Psoas muscle (tissue), 7 donors: ENCODE measurements at regions not wholly inside any gene's neighbourhood (a gene's known extent, or its start where the extent isn't known, plus 50 kb on each side); places are given as distances from the start of the nearest gene placed in this dataset.
A peak's percentile ranks its signal among the peaks of the same experiment; 100 is the strongest.

ENCODE experiments used
- ATAC-seq, 4 donors: fragments of 200-7000 bp; cut with Tn5 transposase; one replicate each; pipeline ENCODE4 v1.9.1; 2020; ENCODE audit warnings: moderate library complexity in 3 of 4, mild to moderate bottlenecking in 2 of 4
- DNase-seq, 2 donors: peaks; one replicate each; pipeline ENCODE4 v3.0.0-alpha.2; 2020
- H3K27ac ChIP-seq: fragments of 200-600 bp; one replicate; pipeline ENCODE4 v1.8.0; 2022
- H3K27me3 ChIP-seq, 3 donors: fragments of 200-600 bp in 1 of 3; one replicate each; pipeline versions ENCODE4 v1.6.1 to v1.8.0; 2013 to 2022; ENCODE audit warnings: low read length in 2 of 3, mild to moderate bottlenecking in 2 of 3, moderate library complexity in 1 of 3; ENCODE audit not compliant: insufficient read depth in 3 of 3
- H3K36me3 ChIP-seq, 2 donors: fragments of 200-600 bp in 1 of 2; one replicate each; pipeline versions ENCODE4 v1.6.1 to v1.8.0; 2013 to 2022; ENCODE audit warnings: low read depth in 1 of 2, mild to moderate bottlenecking in 1 of 2, moderate library complexity in 1 of 2; ENCODE audit not compliant: insufficient read depth in 1 of 2
- H3K4me1 ChIP-seq: fragments of 200-600 bp; one replicate; pipeline ENCODE4 v1.8.0; 2022
- H3K4me3 ChIP-seq: fragments of 200-600 bp; one replicate; pipeline ENCODE4 v1.8.0; 2022; ENCODE audit warnings: mild to moderate bottlenecking
- H3K9me3 ChIP-seq: fragments of 200-600 bp; one replicate; pipeline ENCODE4 v1.8.0; 2022
- WGBS, 3 donors: extraction: QIAGEN DNeasy Blood & Tissue Kit; methylation state at CpG; one replicate each; pipeline versions ENCODE4 v1.1.6 to v1.1.7; 2013; 5-methylcytosine and 5-hydroxymethylcytosine counted together
- intact Hi-C, 2 donors: fragments of 100-400 bp; cut with DNase I; formaldehyde crosslinking; loops; one replicate each; pipeline versions ENCODE4 v1.11.0 to v1.14.2; 2022
- TF ChIP-seq, protein P1 (sequence below): fragments of 200-600 bp; IDR thresholded peaks from one replicate; pipeline ENCODE4 v1.8.0; 2022; ENCODE audit warnings: antibody characterized with exemption
- donor health status: healthy with polysubstance abuse.
- donor health status: DM: no; HTN: no; CAD: no; lungs with moderate emphysema.
- donor health status: Bipolar disorder and iron deficiency.
- donor health status: healthy.
- donor health status: DM: yes; HTN: yes; CAD: no.
- donor health status: DM: no; HTN: no; CAD: no.
- donor health status: DM: yes; HTN: yes; CAD: no.

DNA sequence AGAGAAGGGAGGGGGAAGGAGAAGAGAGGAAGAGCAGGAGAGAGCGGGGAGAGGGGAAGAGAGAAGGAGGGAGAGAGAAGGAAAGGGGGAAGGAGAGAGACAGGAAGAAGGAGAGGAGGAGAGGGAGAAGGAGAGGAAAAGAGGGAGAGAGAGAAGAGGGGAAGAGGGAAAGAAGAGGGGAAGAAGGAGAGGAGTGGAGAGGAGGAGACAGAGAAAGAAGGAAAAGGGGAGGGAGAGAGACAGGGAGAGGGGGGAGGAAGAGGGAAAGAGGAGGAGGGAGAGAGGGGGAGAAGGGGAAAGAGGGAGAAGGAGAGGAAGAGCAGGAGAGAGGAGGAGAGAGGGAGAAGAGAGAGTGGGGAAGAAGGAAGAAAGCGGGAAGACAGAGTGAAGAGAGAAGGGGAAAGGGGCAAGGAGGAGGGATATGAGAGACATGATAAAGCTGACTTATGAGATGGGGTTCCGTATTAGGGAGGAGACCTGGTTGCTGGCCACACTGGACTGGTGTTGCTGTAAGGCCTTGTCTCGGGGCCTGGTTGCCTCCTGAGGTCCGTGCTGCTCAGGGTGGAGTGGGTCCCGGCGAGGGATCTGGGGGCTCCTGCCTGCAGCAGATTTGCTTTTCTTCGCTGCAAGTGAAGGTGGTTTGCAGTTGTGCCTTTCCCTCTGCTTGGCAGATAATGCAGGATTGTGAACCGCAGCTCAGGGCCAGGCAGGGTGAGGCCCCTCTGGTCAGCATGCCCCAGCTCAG lies 139.5 kb downstream of the TEX29 start:
- no peak for DNase-seq
- TF ChIP-seq, protein P1, sequence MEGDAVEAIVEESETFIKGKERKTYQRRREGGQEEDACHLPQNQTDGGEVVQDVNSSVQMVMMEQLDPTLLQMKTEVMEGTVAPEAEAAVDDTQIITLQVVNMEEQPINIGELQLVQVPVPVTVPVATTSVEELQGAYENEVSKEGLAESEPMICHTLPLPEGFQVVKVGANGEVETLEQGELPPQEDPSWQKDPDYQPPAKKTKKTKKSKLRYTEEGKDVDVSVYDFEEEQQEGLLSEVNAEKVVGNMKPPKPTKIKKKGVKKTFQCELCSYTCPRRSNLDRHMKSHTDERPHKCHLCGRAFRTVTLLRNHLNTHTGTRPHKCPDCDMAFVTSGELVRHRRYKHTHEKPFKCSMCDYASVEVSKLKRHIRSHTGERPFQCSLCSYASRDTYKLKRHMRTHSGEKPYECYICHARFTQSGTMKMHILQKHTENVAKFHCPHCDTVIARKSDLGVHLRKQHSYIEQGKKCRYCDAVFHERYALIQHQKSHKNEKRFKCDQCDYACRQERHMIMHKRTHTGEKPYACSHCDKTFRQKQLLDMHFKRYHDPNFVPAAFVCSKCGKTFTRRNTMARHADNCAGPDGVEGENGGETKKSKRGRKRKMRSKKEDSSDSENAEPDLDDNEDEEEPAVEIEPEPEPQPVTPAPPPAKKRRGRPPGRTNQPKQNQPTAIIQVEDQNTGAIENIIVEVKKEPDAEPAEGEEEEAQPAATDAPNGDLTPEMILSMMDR: no peak
- no peak overlapping the region for H3K27ac ChIP-seq
- H3K36me3 ChIP-seq: no peaks in the 10 kb centered on the region
- WGBS, 3 donors: 69 to 76% (median 75%) methylated on average over 9 of the region's 9 CpGs
- H3K9me3 ChIP-seq: no peaks in the 10 kb centered on the region
- H3K4me1 ChIP-seq: no peaks in the 10 kb centered on the region
- H3K27me3 ChIP-seq: peaks cover 0 to 6% (median 2%) of the 10 kb centered on the region in 3 donors
- no peak overlapping the region for H3K4me3 ChIP-seq
- ATAC-seq: no peak
- intact Hi-C loops: loop anchor here in 1 of 2 donors (10.0 kb wide), 2 partner anchors 115 to 1685 kb away; no protein-coding TSS in a partner anchor

DNA sequence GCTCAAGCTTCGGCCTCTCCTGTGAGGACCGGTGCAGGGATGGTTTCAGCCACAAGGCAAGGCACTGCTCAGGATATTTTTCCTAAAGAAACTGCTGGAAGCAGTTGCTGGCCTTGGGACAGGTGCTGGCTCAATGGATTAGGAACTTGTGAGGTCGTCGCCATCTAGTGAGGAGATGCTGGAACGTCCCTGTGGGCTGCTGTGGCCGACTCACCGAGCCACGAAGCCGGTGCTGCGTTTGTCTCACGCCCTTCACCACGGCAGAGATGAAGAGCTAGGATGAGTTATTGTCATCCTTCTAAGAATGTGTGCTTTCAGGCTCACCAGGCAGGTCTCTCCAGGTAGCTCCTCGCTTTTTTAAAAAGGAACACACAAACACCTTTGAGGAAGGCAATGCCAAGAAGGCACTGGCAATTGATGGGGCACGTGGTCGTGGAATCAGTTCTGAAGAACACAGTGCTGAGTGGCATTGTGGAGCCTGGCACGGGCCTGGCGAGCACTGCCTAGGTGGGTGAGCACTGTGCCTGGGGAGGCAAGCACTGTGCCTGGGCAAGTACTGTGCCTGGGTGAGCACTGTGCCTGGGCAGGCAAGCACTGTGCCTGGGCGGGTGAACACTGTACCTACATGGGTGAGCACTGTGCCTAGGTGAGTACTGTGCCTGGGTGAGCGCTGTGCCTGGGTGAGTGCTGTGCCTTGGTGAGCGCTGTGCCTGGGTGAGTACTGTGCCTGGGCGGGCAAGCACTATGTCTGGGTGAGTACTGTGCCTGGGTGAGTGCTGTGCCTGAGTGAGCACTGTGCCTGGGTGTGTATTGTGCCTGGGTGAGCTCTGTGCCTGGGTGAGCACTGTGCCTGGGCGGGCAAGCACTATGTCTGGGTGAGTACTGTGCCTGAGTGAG lies 140.4 kb downstream of the TEX29 start:
- H3K27me3 ChIP-seq: peaks cover 0 to 6% (median 0%) of the 10 kb centered on the region in 3 donors
- ATAC-seq (peak; percentile 53 to 89 (median 74)), DNase-seq (peak in 1 of 2 donors; percentile 26)
- TF ChIP-seq, protein P1: peak; percentile 38
- WGBS, 3 donors: 42 to 46% (median 44%) methylated on average over 22 of the region's 22 CpGs
- intact Hi-C loops: loop anchor here in 1 of 2 donors (10.0 kb wide), 2 partner anchors 116 to 1684 kb away; no protein-coding TSS in a partner anchor
- no peaks in the 10 kb centered on the region for H3K9me3 ChIP-seq
- no peak overlapping the region for H3K4me3 ChIP-seq
- no peaks in the 10 kb centered on the region for H3K36me3 ChIP-seq
- H3K4me1 ChIP-seq: no peaks in the 10 kb centered on the region
- H3K27ac ChIP-seq: no peak overlapping the region

DNA sequence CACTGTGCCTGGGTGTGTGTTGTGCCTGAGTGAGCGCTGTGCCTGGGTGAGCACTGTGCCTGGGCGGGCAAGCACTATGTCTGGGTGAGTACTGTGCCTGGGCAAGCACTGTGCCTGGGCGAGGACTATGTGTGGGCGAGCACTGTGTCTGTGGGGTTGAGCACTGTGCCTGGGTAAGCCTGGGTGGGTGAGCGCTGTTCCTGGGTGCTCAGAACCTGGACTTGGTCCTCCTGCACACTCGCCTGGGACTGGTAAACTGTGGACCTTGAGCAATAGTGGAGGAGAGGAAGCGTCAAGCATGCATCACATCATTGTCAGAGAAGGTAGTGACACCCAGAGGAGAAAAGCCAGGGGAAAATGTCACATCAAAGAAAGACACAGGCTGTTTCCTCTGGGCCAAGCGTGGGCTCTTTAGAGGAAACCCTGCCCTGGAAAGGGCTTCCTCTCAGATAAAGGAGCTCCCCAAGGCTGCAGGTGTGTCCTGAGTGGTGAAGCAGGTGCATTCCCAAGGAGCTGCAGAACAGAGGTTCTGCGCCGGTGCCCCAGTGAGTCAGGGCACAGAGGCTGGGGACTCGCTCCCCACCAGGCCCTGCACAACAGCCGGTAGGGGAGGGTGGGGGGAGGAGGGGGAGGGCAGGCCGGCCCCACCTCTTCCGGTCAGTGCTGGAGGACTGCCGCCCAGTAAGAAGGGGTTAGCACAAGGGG lies 141.2 kb downstream of the TEX29 start:
- no peaks in the 10 kb centered on the region for H3K4me1 ChIP-seq
- intact Hi-C loops: loop anchor here in 1 of 2 donors (10.0 kb wide), 2 partner anchors 117 to 1683 kb away; no protein-coding TSS in a partner anchor
- H3K4me3 ChIP-seq: no peak overlapping the region
- no peak overlapping the region for H3K27ac ChIP-seq
- DNase-seq (no peak), ATAC-seq (no peak)
- H3K27me3 ChIP-seq: peaks cover 0 to 6% (median 0%) of the 10 kb centered on the region in 3 donors
- peaks cover 7% of the 10 kb centered on the region for H3K9me3 ChIP-seq
- TF ChIP-seq, protein P1: no peak
- 54 to 58% (median 56%) methylated on average over 15 of the region's 15 CpGs for WGBS, 3 donors
- no peaks in the 10 kb centered on the region for H3K36me3 ChIP-seq

DNA sequence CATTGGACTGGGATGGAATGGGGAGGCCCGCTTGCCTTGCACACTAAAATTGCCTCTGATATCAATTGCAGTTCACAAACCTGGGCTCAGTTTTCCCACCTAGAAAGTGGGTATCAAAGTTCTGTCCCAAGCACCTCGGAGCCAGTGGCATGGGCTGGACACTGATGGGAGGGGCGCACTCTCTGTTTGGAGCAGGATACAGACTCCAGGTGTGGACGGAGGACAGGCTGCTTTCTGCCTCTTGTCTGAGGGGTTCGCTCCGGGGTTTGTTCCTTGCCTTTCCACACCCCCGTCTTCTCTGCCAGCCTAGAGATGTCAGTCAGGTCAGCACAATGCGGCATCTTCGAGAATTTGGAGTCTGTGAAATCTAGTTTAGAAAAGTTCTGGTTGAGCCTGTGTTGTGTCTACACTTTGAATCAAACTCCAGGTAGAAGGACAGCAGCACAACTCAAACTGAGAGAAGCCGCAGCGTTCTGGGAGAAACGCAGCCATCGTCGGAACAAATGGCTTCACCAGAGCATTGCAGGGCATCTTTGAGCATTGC lies 141.9 kb downstream of the TEX29 start:
- Histone ChIP-seq H3K27me3 (peaks cover 0 to 6% (median 0%) of the 10 kb centered on the region in 3 donors), H3K4me3 (no peak overlapping the region), H3K4me1 (no peaks in the 10 kb centered on the region), H3K36me3 (no peaks in the 10 kb centered on the region), H3K9me3 (peaks cover 10% of the 10 kb centered on the region), H3K27ac (no peak overlapping the region)
- TF ChIP-seq, protein P1: no peak
- ATAC-seq: no peak
- DNase-seq: no peak
- intact Hi-C loops: loop anchor here in 1 of 2 donors (10.0 kb wide), 2 partner anchors 117 to 1683 kb away; no protein-coding TSS in a partner anchor
- WGBS, 3 donors: 74 to 77% (median 76%) methylated on average over 14 of the region's 14 CpGs
